NCI-H82 (cell line): ENCODE measurements at regions not wholly inside any gene's neighbourhood (a gene's known extent, or its start where the extent isn't known, plus 50 kb on each side); places are given as distances from the start of the nearest gene placed in this dataset.

Experiments
- DNase-seq: peaks from one replicate; lab custom pipeline; 2025; lab: John Stamatoyannopoulos, UW

GRCh38 chr3:176430244-176431037 lies 766.8 kb downstream of the TBL1XR1 start:
- DNase-seq: peak; percentile 64

DNA sequence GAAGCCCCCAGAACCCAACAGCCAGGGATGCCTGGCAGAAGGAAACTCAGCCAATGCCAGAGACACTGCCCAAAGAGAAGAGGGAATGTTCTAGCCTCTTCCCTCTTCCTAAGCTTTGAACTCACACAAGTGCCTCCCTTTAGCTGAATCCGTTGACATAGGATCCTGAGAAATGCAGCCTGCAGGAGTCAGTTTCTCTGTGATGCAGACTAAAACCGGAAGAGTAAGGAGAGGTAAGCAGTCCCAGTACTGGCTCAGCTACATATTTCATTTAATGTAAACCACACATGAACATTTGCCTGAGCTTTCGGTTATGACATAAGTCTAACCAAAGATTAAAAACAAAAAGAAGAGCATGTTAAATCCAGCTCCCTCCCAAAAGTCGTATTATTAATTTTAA lies 768.7 kb downstream of the TBL1XR1 start:
- no peak for DNase-seq

GRCh38 chr3:176426371-176426770 lies 770.9 kb downstream of the TBL1XR1 start:
- no peak for DNase-seq

DNA sequence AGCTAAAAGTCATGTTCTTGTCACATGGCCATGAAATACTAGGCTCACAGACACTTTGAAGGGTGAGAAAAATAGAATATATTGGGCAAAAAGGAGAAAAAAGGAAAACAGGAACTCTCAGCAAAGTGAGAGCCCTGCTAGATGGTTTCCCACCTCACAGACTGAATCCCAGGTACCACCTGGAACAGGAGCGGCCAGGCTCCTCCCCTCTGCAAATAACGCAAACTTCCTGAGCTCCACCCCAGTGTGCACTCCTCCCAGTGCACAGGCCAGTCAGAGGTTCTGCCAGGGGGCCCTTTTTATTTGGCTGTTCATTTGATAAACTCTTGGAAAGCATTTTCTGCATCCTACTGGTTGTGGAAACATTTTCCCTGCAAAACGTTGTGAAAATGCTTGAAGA lies 780.4 kb downstream of the TBL1XR1 start:
- no peak for DNase-seq

DNA sequence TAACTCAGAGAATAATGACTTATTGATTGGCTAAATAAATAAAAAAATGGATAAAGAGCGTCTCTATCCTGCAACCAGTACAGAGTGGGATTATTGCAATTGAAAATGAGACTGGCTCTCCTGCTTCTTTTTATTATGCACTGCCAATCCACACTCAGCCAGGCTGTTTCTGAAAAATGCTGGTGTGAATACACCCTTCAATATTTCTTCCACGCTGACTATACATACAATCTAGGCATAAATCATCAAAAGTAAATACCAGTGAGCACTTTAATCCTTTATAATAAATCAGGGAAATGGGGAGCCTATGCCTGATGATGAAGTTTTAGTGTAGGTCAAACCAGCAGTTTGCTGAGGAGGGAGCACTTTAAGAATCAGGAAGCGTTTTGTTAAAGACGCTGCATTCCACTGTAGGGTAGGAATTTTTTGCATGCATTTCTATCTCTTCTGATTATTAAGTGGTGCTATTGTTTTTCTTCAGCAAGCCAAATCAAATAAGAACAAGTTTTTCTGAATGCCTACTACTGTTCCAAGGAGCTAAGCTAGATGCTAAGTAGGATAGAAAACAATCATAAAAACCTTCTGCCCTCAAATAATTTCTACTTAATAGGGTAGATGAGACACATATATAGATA lies 781.5 kb downstream of the TBL1XR1 start:
- DNase-seq: no peak

- peak; percentile 85 for DNase-seq
Observed at GRCh38 chr3:176412771-176413170, 784.5 kb downstream of the TBL1XR1 start.

- no peak for DNase-seq
Observed at GRCh38 chr3:176403531-176403930, 793.8 kb downstream of the TBL1XR1 start.

- DNase-seq: no peak
Observed at GRCh38 chr3:176401211-176401610, 796.1 kb downstream of the TBL1XR1 start.

DNA sequence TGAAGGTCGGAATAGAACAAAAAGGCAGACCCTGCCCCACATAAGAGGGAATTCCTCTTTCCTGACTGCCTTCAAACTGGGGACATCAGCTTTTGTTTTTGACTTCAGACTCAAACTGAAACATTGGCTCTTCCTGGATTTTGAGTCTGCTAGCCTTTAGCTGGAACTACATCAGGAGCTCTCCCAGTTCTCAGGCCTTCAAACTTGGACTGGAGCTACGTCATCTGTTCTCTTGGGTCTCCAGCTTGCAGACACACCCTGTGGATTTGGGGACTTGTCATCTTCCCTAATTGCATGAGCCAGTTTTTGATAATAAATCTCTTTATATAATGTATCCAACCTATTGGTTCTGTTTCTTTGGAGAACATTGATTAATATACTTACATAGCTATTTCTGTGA lies 798.1 kb downstream of the TBL1XR1 start:
- DNase-seq: no peak

GRCh38 chr3:176395240-176395639 lies 802.0 kb downstream of the TBL1XR1 start:
- DNase-seq: no peak

DNA sequence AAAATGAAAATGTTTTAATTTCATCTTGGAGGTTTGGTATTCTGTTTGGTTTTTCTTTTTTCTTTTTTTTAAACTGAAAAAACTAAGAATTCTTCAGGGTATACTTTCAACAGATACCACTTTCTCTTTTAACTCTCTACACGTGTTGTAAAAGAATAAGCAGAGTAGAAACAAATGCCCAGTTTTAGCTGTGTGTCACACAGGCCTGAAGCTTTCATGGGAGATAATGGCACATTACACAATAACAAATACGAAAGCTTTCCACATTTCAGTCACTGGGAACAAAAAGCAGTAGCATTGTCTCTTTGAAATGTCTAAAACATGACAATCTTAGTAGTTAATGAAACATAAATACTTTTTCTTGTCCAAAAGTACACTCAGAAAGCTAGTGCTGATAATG lies 818.5 kb downstream of the TBL1XR1 start:
- no peak for DNase-seq

GRCh38 chr3:176376531-176376930 lies 820.8 kb downstream of the TBL1XR1 start:
- no peak for DNase-seq

DNA sequence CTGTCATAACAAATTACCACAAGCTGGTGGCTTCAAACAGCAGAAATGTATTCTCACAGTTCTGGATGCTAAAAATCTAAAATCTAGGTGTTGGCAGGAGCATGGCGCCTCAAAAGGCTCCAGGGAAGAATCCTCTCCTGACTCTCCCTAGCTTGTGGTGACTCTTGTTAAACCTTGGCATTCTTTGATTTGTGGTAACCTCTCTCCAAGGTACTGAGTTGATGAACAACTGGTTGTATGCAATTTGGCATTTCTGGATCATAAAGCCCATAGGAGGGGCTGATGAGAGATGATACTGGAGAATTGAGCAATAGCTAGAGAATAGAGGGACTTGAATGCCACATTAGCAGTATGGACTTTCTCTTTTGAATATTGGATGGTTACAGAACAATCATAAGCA lies 821.8 kb downstream of the TBL1XR1 start:
- no peak for DNase-seq

- DNase-seq: no peak
Observed at GRCh38 chr3:176362191-176362731, 835.0 kb downstream of the TBL1XR1 start.

GRCh38 chr3:176359211-176359610 lies 838.1 kb downstream of the TBL1XR1 start:
- DNase-seq: no peak

DNA sequence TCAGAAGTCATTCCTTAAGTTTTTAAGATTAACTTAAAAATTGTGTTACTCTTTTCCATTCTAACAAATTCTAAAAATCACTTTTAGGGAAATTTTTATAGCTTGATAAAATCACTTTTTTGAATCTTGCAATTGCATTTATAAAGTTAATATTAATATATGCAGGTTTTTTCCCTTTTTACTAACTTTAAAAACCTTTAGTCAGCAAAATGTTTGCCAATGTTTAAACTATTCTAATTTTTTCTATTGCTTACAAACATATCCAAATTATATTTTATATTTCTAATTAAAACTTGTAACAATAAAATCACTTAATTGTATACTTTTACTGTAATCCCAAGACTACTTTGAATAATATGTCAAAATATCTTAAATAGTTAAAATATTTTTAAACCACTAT lies 839.4 kb downstream of the TBL1XR1 start:
- no peak for DNase-seq

DNA sequence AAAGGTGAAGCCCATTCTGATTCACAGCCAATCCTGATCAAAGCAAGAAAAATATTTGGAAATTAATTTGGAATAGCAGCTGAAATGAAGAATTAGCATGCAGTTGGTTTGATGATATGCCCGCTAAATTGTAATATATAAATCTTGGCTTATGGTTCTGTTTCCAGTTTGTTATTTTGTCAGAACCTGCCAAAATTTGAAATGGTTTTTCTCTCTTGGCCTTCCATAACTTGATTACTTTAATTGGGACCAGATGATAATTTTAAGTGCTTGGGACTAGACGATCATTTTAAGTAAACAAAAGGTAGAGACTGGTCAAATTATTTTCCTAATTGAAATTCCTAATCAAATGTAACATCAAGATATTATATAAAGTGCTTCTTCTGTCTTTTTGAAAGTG lies 842.4 kb downstream of the TBL1XR1 start:
- no peak for DNase-seq

DNA sequence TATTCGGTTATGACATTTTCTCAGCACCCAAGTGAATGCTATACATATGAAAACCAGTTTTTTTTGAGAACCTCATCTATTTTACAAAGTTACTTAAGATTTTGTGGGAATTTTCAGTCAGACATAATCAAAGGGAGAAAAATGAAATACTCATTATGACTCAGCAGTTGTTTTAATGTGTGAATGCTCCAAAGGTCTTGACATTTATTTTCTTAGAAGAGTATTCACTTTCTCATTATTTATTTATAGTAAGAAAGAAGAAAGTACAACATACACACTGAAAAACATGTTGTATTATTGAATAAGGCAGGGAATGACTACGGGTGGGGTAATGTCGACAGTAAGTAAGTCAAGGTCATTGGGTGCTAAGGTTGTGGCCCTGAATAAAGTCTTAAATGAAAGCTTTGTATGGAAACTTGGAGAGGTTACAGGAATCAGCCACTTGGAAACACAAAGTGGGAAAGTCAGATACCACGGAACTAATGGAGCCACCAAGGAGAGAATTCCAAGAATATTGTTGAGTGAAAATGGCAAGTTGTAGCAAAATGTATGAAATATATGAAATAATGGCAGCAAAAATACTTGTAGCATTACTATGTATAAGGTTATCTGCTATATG lies 844.5 kb downstream of the TBL1XR1 start:
- DNase-seq: no peak

GRCh38 chr3:176351408-176351807 lies 845.9 kb downstream of the TBL1XR1 start:
- DNase-seq: no peak

GRCh38 chr3:176349706-176350105 lies 847.6 kb downstream of the TBL1XR1 start:
- no peak for DNase-seq

DNA sequence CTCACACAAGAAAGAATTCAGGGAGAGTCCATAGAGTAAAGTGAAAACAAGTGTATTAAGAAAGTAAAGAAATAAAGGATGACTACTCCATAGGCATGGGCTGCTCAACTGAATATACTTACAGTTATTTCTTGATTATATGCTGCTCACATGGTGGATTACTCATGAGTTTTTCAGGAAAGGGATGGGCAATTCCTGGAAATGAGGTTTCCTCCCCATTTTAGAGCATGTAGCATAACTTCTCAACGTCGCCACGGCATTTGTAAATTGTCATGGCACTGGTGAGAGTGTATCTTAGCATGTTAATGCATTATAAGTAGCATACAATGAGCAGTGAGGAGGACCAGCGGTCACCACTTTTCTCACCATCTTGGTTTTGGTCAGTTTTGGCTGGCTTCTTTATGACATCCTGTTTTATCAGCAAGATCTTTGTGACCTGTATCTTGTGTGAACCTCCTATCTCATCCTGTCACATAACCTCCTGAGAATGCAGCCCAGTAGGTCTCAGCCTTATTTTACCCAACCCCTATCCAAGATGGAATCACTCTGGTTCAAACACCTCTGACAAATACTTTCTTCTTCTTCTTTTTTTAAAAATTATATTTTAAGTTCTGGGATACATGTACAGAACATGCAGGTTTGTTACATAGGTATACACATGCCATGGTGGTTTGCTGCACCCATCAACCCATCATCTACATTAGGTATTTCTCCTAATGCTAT lies 849.7 kb downstream of the TBL1XR1 start:
- DNase-seq: no peak

GRCh38 chr3:176341963-176342362 lies 855.3 kb downstream of the TBL1XR1 start:
- DNase-seq: no peak
